Right lobe of liver (tissue), 4 donors: ENCODE measurements at regions not wholly inside any gene's neighbourhood (a gene's known extent, or its start where the extent isn't known, plus 50 kb on each side); places are given as distances from the start of the nearest gene placed in this dataset.

Source experiments
- POLR2A ChIP-seq: fragments of 450-650 bp; IDR thresholded peaks from one replicate; pipeline ENCODE4 v1.6.1; 2017; ENCODE audit warnings: antibody characterized with exemption, mild to moderate bottlenecking
- TF ChIP-seq, protein P1 (sequence below), 4 donors: fragments of 200-600 bp in 3 of 4; fragments of 450-650 bp in 1 of 4; IDR thresholded peaks; one replicate each; pipeline versions ENCODE4 v1.5.1 to v1.8.0; 2016 to 2022; ENCODE audit warnings: antibody characterized with exemption in 4 of 4, mild to moderate bottlenecking in 2 of 4
- donor health status: DM: no; HTN: no; CAD: no.
- donor health status: DM: no; HTN: no; CAD: no.
- donor health status: DM: no; HTN: yes; CAD: no.

DNA sequence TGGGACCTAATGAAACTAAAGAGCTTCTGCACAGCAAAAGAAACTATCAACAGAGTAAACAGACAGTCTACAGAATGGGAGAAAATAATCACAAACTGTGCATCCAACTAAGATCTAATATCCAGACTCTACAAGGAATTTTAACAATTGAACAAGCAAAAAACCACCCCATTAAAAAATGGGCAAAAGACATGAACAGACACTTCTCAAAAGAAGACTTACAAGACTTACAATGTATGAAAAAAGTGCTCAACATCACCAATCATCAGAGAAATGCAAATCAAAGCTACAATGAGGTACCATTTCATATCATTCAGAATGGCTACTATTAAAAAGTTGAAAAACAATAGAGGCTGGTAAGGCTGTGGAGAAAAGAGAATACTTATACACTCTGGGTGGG, 58.0 kb downstream of the SHOC1 start:
- TF ChIP-seq, protein P1, sequence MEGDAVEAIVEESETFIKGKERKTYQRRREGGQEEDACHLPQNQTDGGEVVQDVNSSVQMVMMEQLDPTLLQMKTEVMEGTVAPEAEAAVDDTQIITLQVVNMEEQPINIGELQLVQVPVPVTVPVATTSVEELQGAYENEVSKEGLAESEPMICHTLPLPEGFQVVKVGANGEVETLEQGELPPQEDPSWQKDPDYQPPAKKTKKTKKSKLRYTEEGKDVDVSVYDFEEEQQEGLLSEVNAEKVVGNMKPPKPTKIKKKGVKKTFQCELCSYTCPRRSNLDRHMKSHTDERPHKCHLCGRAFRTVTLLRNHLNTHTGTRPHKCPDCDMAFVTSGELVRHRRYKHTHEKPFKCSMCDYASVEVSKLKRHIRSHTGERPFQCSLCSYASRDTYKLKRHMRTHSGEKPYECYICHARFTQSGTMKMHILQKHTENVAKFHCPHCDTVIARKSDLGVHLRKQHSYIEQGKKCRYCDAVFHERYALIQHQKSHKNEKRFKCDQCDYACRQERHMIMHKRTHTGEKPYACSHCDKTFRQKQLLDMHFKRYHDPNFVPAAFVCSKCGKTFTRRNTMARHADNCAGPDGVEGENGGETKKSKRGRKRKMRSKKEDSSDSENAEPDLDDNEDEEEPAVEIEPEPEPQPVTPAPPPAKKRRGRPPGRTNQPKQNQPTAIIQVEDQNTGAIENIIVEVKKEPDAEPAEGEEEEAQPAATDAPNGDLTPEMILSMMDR (IDR thresholded peaks at IDR 0.05), result no peak
- TF ChIP-seq POLR2A, result no peak
